GM19239 (cell line): ENCODE measurements at regions not wholly inside any gene's neighbourhood (a gene's known extent, or its start where the extent isn't known, plus 50 kb on each side); places are given as distances from the start of the nearest gene placed in this dataset.

ENCODE experiments used
- DNase-seq: peaks from one replicate; pipeline ENCODE4 v3.0.0; 2011; ENCODE audit warnings: low spot score; ENCODE audit not compliant: insufficient read length
- FAIRE-seq: peaks from 2 replicates; lab custom pipeline; 2011; peaks lifted over from hg19 to GRCh38; lab: Jason Lieb, UNC

DNA sequence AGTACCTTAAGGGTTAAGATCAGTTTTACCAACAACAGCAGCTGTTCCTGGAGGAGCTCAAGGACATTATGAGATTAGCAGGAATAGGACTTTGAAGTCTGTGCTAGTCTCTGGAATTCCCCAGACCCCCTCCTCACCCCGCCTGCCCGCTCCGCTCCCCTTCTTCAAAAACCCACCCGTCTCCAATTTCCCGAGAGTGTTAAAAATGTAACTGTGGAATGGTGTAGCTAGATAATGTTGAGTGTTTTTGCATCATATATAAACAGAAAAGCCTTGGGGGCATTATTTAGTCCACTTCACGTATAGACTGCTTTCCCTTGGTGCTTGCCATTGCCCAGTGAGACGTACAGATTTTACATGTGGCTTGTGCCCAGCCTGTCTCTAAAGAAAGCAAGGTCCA, 65.0 kb upstream of the SEMA6D start:
- FAIRE-seq (no peak), DNase-seq (no peak)

DNA sequence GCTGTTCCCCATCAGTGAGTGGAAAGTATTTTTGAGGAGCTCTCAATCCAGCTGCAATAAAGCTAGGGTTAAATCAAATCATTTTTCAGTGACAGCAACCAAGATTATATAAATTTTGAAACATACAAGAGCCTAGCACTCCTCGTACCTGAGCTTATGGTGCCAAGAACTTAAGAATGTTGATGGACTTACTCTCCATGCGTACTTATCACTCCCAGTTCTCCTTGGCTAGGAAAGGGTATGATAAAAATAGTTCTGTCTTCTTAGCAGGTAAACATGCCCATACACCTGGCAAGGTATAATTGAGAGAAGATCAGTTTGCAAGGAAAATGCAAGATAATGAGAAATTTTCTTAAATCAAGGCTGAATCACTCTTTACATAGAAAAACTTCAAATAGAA, 64.5 kb upstream of the SEMA6D start:
- FAIRE-seq = no peak
- no peak for DNase-seq

DNA sequence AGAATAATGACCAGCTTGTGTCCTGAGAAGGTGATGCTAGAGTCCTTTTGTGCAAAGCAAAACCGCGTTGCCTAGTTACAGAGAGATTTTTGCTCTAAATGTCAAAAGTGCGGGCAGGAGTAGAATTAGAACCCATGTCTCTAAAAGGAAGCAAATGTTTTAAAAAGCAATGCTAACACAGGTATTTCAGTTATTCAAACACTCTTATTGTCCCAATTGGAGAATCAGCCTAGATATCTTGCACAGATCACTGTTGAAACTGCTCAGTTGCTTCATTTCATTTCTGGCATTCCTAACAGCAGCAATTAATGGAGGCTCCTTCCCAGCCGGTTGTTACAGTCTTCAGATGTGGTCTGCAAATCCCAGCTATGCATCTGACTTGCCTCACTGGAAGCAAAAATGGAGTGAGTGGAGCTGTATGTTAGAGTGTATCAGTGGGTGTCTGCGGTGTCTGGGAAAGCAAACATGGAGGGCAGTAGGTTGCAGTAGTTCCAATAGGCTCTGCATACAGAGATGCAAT, 55.6 kb upstream of the SEMA6D start:
- no peak for DNase-seq
- FAIRE-seq = no peak

DNA sequence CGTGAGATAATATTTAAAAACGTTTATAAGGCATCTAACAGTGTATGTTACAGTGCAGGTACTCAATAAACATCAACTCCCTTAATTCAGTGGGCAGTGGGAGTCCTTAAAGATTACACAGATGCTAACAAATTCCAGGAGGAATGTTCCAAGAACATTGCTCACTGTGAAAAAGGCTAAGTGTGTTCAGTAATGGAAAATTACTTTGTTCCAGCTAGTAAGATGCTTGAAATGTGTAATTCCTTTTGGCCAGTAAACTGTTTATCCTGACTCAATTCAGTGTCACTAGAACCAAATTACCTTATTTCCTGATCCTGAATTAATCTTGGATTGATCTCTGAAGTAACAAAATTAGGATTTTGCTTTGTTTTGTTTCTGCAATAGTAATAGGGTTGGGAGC, 54.2 kb upstream of the SEMA6D start:
- DNase-seq (no peak), FAIRE-seq (no peak)
